ENCODE measurements at regions not wholly inside any gene's neighbourhood (a gene's known extent, or its start where the extent isn't known, plus 50 kb on each side); places are given as distances from the start of the nearest gene placed in this dataset.

- CTCF ChIA-PET: interaction anchor here (0.6 kb wide), 1 partner anchor 63 kb away, joined by 4 read pairs; no protein-coding TSS in a partner anchor
- Mint-ChIP-seq H3K27me3 (ENCODE audit: unreplicated experiment) (no peaks in the 10 kb centered on the region), H3K9me3 (ENCODE audit: low read depth, unreplicated experiment) (no peaks in the 10 kb centered on the region), H3K36me3 (ENCODE audit: insufficient read depth, unreplicated experiment) (no peaks in the 10 kb centered on the region), H3K4me3 (ENCODE audit: low read depth, unreplicated experiment) (no peak overlapping the region), H3K4me1 (ENCODE audit: low read depth, unreplicated experiment) (peaks cover 8% of the 10 kb centered on the region), H3K27ac (ENCODE audit: unreplicated experiment) (no peak overlapping the region)
- TF ChIP-seq CTCF (IDR thresholded peaks at IDR 0.05; ENCODE audit: unreplicated experiment): no peak
- intact Hi-C loops (cut with micrococcal nuclease; ENCODE audit: unreplicated experiment): no loop called here
- no peak for DNase-seq
- no TSS peak for BruUV-seq (replicated peaks)
These were observed 177.7 kb upstream of the ADO start for GRCh38 chr10:62626817-62627216.

GRCh38 chr10:62627983-62628382 lies 176.5 kb upstream of the ADO start:
- H3K4me1 Mint-ChIP-seq (ENCODE audit: low read depth, unreplicated experiment): peaks cover 8% of the 10 kb centered on the region
- no peaks in the 10 kb centered on the region for H3K27me3 Mint-ChIP-seq (ENCODE audit: unreplicated experiment)
- no TSS peak for BruUV-seq (replicated peaks)
- no peak overlapping the region for H3K4me3 Mint-ChIP-seq (ENCODE audit: low read depth, unreplicated experiment)
- H3K27ac Mint-ChIP-seq (ENCODE audit: unreplicated experiment): no peak overlapping the region
- no peak for TF ChIP-seq CTCF (IDR thresholded peaks at IDR 0.05; ENCODE audit: unreplicated experiment)
- intact Hi-C loops (cut with micrococcal nuclease; ENCODE audit: unreplicated experiment): no loop called here
- no peaks in the 10 kb centered on the region for H3K9me3 Mint-ChIP-seq (ENCODE audit: low read depth, unreplicated experiment)
- CTCF ChIA-PET: no interaction called here
- DNase-seq: no peak
- no peaks in the 10 kb centered on the region for H3K36me3 Mint-ChIP-seq (ENCODE audit: insufficient read depth, unreplicated experiment)

GRCh38 chr10:62631241-62631640 lies 173.3 kb upstream of the ADO start:
- H3K27ac Mint-ChIP-seq (ENCODE audit: unreplicated experiment): no peak overlapping the region
- no peak overlapping the region for H3K4me3 Mint-ChIP-seq (ENCODE audit: low read depth, unreplicated experiment)
- no peaks in the 10 kb centered on the region for H3K27me3 Mint-ChIP-seq (ENCODE audit: unreplicated experiment)
- no TSS peak for BruUV-seq (replicated peaks)
- TF ChIP-seq CTCF (IDR thresholded peaks at IDR 0.05; ENCODE audit: unreplicated experiment): no peak
- DNase-seq: no peak
- intact Hi-C loops (cut with micrococcal nuclease; ENCODE audit: unreplicated experiment): loop anchor here (10.0 kb wide), 1 partner anchor 104 kb away; no protein-coding TSS in a partner anchor
- H3K9me3 Mint-ChIP-seq (ENCODE audit: low read depth, unreplicated experiment): no peaks in the 10 kb centered on the region
- H3K36me3 Mint-ChIP-seq (ENCODE audit: insufficient read depth, unreplicated experiment): no peaks in the 10 kb centered on the region
- peaks cover 8% of the 10 kb centered on the region for H3K4me1 Mint-ChIP-seq (ENCODE audit: low read depth, unreplicated experiment)
- CTCF ChIA-PET: no interaction called here

DNA sequence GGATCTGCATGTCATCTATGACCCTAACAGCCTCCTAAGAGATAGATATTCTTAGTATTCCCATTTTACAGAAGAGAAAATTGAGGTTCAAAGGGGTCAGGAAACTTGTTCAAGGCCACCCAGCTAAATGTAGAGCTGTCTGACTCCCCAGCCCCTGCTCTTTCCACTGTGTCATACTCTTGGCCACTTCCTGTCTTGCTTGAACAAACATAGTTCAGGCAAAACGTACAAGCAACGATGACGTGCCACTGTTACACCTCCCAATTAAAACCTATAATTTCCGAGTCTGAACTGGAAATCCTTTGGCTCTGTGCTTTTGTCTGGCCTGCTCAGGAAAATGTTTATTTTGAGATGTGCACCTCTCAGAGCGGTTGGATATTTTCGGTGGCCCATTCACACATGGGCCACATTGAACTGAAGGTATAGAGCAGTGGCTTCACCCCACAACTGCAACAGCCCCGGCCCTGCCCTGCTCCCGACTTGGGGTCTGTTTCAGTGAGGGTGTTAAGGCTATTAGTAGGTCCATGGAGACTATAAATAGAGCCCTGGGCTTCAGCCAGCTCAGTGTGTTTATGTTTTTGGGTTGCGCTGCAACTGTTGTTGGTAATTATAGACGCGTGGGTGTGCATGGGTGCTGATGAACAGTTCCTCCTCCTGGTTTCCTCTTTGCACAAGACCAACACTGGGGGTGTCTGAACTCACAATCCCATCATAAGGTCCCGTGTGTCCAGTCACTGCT lies 172.3 kb upstream of the ADO start:
- no TSS peak for BruUV-seq (replicated peaks)
- CTCF ChIA-PET: no interaction called here
- intact Hi-C loops (cut with micrococcal nuclease; ENCODE audit: unreplicated experiment): loop anchor here (10.0 kb wide), 1 partner anchor 103 kb away; no protein-coding TSS in a partner anchor
- no peaks in the 10 kb centered on the region for H3K36me3 Mint-ChIP-seq (ENCODE audit: insufficient read depth, unreplicated experiment)
- no peak for DNase-seq
- no peak overlapping the region for H3K4me3 Mint-ChIP-seq (ENCODE audit: low read depth, unreplicated experiment)
- no peaks in the 10 kb centered on the region for H3K27me3 Mint-ChIP-seq (ENCODE audit: unreplicated experiment)
- no peak for TF ChIP-seq CTCF (IDR thresholded peaks at IDR 0.05; ENCODE audit: unreplicated experiment)
- H3K4me1 Mint-ChIP-seq (ENCODE audit: low read depth, unreplicated experiment): peaks cover under 1% of the 10 kb centered on the region
- no peak overlapping the region for H3K27ac Mint-ChIP-seq (ENCODE audit: unreplicated experiment)
- H3K9me3 Mint-ChIP-seq (ENCODE audit: low read depth, unreplicated experiment): no peaks in the 10 kb centered on the region

All from Calu3 (cell line).